ENCODE measurements at regions not wholly inside any gene's neighbourhood (a gene's known extent, or its start where the extent isn't known, plus 50 kb on each side); places are given as distances from the start of the nearest gene placed in this dataset.

DNA sequence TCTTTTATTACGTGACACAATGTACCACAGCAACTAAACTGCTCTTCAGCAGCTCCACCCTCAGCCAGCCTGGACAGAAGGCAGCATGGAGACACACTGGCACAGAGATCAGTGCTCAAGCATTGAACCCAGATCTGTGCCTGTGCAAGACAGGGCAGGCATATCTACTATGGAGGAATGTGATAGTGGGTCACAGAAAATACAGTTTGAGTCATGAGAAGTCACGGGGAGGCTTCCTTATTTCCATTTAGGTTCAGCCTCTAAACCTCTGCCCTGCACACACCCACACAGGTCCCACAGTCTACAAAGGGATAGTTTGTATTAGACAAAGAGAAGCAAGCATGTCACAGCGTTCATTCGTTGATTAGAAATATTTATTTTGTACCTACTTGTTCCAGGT, 187.4 kb upstream of the AGR3 start:
- TF ChIP-seq CTCF (IDR thresholded peaks at IDR 0.05) (no peak), POLR2A (IDR thresholded peaks at IDR 0.05) (no peak)

Measured in thyroid gland (tissue), 4 donors.